ENCODE measurements at regions not wholly inside any gene's neighbourhood (a gene's known extent, or its start where the extent isn't known, plus 50 kb on each side); places are given as distances from the start of the nearest gene placed in this dataset.

GRCh38 chr16:52957199-52957598 lies 95.5 kb downstream of the CHD9NB start:
- Histone ChIP-seq H3K36me3 (ENCODE audit: control insufficient read depth in 2 of 2, extremely low read depth in 1 of 2, insufficient read depth in 1 of 2, low read length in 1 of 2) (no peaks in the 10 kb centered on the region), H3K4me3 (ENCODE audit: control insufficient read depth in 1 of 2, extremely low read depth in 1 of 2, low read length in 1 of 2) (no peak overlapping the region), H3K9me3 (no peaks in the 10 kb centered on the region), H3K27ac (ENCODE audit: low read length) (no peak overlapping the region), H3K27me3 (replicated peaks in 1 of 2; ENCODE audit: control insufficient read depth in 2 of 2, extremely low read depth in 1 of 2, insufficient read depth in 2 of 2, low read length in 1 of 2) (no peaks in the 10 kb centered on the region), H3K4me1 (ENCODE audit: control insufficient read depth in 1 of 2, extremely low read depth in 1 of 2, insufficient read depth in 2 of 2, low read length in 2 of 2) (no peaks in the 10 kb centered on the region)
- Mint-ChIP-seq H3K4me1 (no peaks in the 10 kb centered on the region), H3K27ac (no peak overlapping the region), H3K36me3 (no peaks in the 10 kb centered on the region), H3K27me3 (peaks cover 0 to 10% of the 10 kb centered on the region in 2 donors), H3K4me3 (no peak overlapping the region), H3K9me3 (no peaks in the 10 kb centered on the region)
- CTCF ChIA-PET, result no interaction called here
- ATAC-seq (replicated peaks in 1 of 4) (no peak), DNase-seq (no peak)
- no CpG with 5 or more reads among the region's 3 CpGs for WGBS (ENCODE audit: insufficient coverage)
- POLR2A ChIA-PET, result no interaction called here

- H3K4me1 Mint-ChIP-seq, result no peaks in the 10 kb centered on the region
Observed at GRCh38 chr16:52956044-52956443, 96.7 kb downstream of the CHD9NB start.

GRCh38 chr16:52953215-52953614 lies 99.5 kb downstream of the CHD9NB start:
- WGBS (ENCODE audit: insufficient coverage), result 75% methylated on average over 3 of the region's 4 CpGs

More at GRCh38 chr16:52956044-52956443, 96.7 kb downstream of the CHD9NB start:
- H3K27me3 ChIP-seq (replicated peaks in 1 of 2; ENCODE audit: control insufficient read depth in 2 of 2, extremely low read depth in 1 of 2, insufficient read depth in 2 of 2, low read length in 1 of 2), result no peaks in the 10 kb centered on the region
- Mint-ChIP-seq H3K27me3 (peaks cover 0 to 10% of the 10 kb centered on the region in 2 donors), H3K27ac (no peak overlapping the region), H3K4me3 (no peak overlapping the region), H3K9me3 (no peaks in the 10 kb centered on the region), H3K36me3 (no peaks in the 10 kb centered on the region)
- no peaks in the 10 kb centered on the region for H3K9me3 ChIP-seq
- no peaks in the 10 kb centered on the region for H3K36me3 ChIP-seq (ENCODE audit: control insufficient read depth in 2 of 2, extremely low read depth in 1 of 2, insufficient read depth in 1 of 2, low read length in 1 of 2)
- WGBS (ENCODE audit: insufficient coverage), result 92% methylated on average over 1 of the region's 1 CpG
- DNase-seq (no peak), ATAC-seq (replicated peaks in 1 of 4) (no peak)
- H3K4me1 ChIP-seq (ENCODE audit: control insufficient read depth in 1 of 2, extremely low read depth in 1 of 2, insufficient read depth in 2 of 2, low read length in 2 of 2), result no peaks in the 10 kb centered on the region
- POLR2A ChIA-PET, result no interaction called here
- CTCF ChIA-PET, result no interaction called here
- H3K27ac ChIP-seq (ENCODE audit: low read length), result no peak overlapping the region
- no peak overlapping the region for H3K4me3 ChIP-seq (ENCODE audit: control insufficient read depth in 1 of 2, extremely low read depth in 1 of 2, low read length in 1 of 2)

GRCh38 chr16:52948946-52949345 lies 103.8 kb downstream of the CHD9NB start:
- POLR2A ChIA-PET, result no interaction called here
- Histone ChIP-seq H3K4me3 (ENCODE audit: control insufficient read depth in 1 of 2, extremely low read depth in 1 of 2, low read length in 1 of 2) (no peak overlapping the region), H3K27me3 (replicated peaks in 1 of 2; ENCODE audit: control insufficient read depth in 2 of 2, extremely low read depth in 1 of 2, insufficient read depth in 2 of 2, low read length in 1 of 2) (no peaks in the 10 kb centered on the region), H3K4me1 (ENCODE audit: control insufficient read depth in 1 of 2, extremely low read depth in 1 of 2, insufficient read depth in 2 of 2, low read length in 2 of 2) (no peaks in the 10 kb centered on the region), H3K36me3 (ENCODE audit: control insufficient read depth in 2 of 2, extremely low read depth in 1 of 2, insufficient read depth in 1 of 2, low read length in 1 of 2) (no peaks in the 10 kb centered on the region), H3K9me3 (no peaks in the 10 kb centered on the region), H3K27ac (ENCODE audit: low read length) (no peak overlapping the region)
- DNase-seq, result no peak
- no peak for ATAC-seq (replicated peaks in 1 of 4)
- Mint-ChIP-seq H3K36me3 (no peaks in the 10 kb centered on the region), H3K4me3 (no peak overlapping the region), H3K4me1 (no peaks in the 10 kb centered on the region), H3K27me3 (peaks cover 3 to 8% of the 10 kb centered on the region in 2 donors), H3K9me3 (peaks cover 0 to 8% (median 2%) of the 10 kb centered on the region in 3 donors), H3K27ac (no peak overlapping the region)
- WGBS (ENCODE audit: insufficient coverage), result 85% methylated on average over 2 of the region's 3 CpGs
- CTCF ChIA-PET, result no interaction called here

More at GRCh38 chr16:52953215-52953614, 99.5 kb downstream of the CHD9NB start:
- Mint-ChIP-seq H3K4me1 (no peaks in the 10 kb centered on the region), H3K36me3 (no peaks in the 10 kb centered on the region), H3K27ac (no peak overlapping the region), H3K9me3 (peaks cover 0 to 4% (median 0%) of the 10 kb centered on the region in 3 donors), H3K27me3 (peaks cover 3 to 10% of the 10 kb centered on the region in 2 donors), H3K4me3 (no peak overlapping the region)
- ATAC-seq (replicated peaks in 1 of 4) (no peak), DNase-seq (no peak)
- Histone ChIP-seq H3K9me3 (no peaks in the 10 kb centered on the region), H3K4me3 (ENCODE audit: control insufficient read depth in 1 of 2, extremely low read depth in 1 of 2, low read length in 1 of 2) (no peak overlapping the region), H3K4me1 (ENCODE audit: control insufficient read depth in 1 of 2, extremely low read depth in 1 of 2, insufficient read depth in 2 of 2, low read length in 2 of 2) (no peaks in the 10 kb centered on the region), H3K27me3 (replicated peaks in 1 of 2; ENCODE audit: control insufficient read depth in 2 of 2, extremely low read depth in 1 of 2, insufficient read depth in 2 of 2, low read length in 1 of 2) (no peaks in the 10 kb centered on the region), H3K36me3 (ENCODE audit: control insufficient read depth in 2 of 2, extremely low read depth in 1 of 2, insufficient read depth in 1 of 2, low read length in 1 of 2) (no peaks in the 10 kb centered on the region), H3K27ac (ENCODE audit: low read length) (no peak overlapping the region)
- POLR2A ChIA-PET, result no interaction called here
- CTCF ChIA-PET, result no interaction called here

GRCh38 chr16:52932321-52932720 lies 120.4 kb downstream of the CHD9NB start:
- ChIA-PET POLR2A (no interaction called here), CTCF (no interaction called here)
- DNase-seq (no peak), ATAC-seq (replicated peaks in 1 of 4) (no peak)
- H3K36me3 ChIP-seq (ENCODE audit: control insufficient read depth in 2 of 2, extremely low read depth in 1 of 2, insufficient read depth in 1 of 2, low read length in 1 of 2), result no peaks in the 10 kb centered on the region
- H3K9me3 ChIP-seq, result no peaks in the 10 kb centered on the region
- peaks cover 0 to 8% of the 10 kb centered on the region in 2 donors for H3K27me3 Mint-ChIP-seq
- no peaks in the 10 kb centered on the region for H3K4me1 Mint-ChIP-seq
- H3K4me1 ChIP-seq (ENCODE audit: control insufficient read depth in 1 of 2, extremely low read depth in 1 of 2, insufficient read depth in 2 of 2, low read length in 2 of 2), result no peaks in the 10 kb centered on the region
- H3K27ac Mint-ChIP-seq, result no peak overlapping the region
- no peak overlapping the region for H3K4me3 Mint-ChIP-seq
- no peaks in the 10 kb centered on the region for H3K27me3 ChIP-seq (replicated peaks in 1 of 2; ENCODE audit: control insufficient read depth in 2 of 2, extremely low read depth in 1 of 2, insufficient read depth in 2 of 2, low read length in 1 of 2)
- WGBS (ENCODE audit: insufficient coverage), result no CpG with 5 or more reads among the region's 2 CpGs
- peaks cover 0 to 3% (median 2%) of the 10 kb centered on the region in 3 donors for H3K9me3 Mint-ChIP-seq
- H3K36me3 Mint-ChIP-seq, result no peaks in the 10 kb centered on the region
- no peak overlapping the region for H3K27ac ChIP-seq (ENCODE audit: low read length)
- H3K4me3 ChIP-seq (ENCODE audit: control insufficient read depth in 1 of 2, extremely low read depth in 1 of 2, low read length in 1 of 2), result no peak overlapping the region

- CTCF ChIA-PET, result no interaction called here
- Histone ChIP-seq H3K4me1 (ENCODE audit: control insufficient read depth in 1 of 2, extremely low read depth in 1 of 2, insufficient read depth in 2 of 2, low read length in 2 of 2) (no peaks in the 10 kb centered on the region), H3K9me3 (no peaks in the 10 kb centered on the region), H3K27me3 (replicated peaks in 1 of 2; ENCODE audit: control insufficient read depth in 2 of 2, extremely low read depth in 1 of 2, insufficient read depth in 2 of 2, low read length in 1 of 2) (no peaks in the 10 kb centered on the region), H3K36me3 (ENCODE audit: control insufficient read depth in 2 of 2, extremely low read depth in 1 of 2, insufficient read depth in 1 of 2, low read length in 1 of 2) (no peaks in the 10 kb centered on the region), H3K4me3 (ENCODE audit: control insufficient read depth in 1 of 2, extremely low read depth in 1 of 2, low read length in 1 of 2) (no peak overlapping the region), H3K27ac (ENCODE audit: low read length) (no peak overlapping the region)
- ATAC-seq (replicated peaks in 1 of 4) (no peak), DNase-seq (no peak)
- WGBS (ENCODE audit: insufficient coverage), result no CpG with 5 or more reads among the region's 2 CpGs
- Mint-ChIP-seq H3K4me1 (no peaks in the 10 kb centered on the region), H3K36me3 (no peaks in the 10 kb centered on the region), H3K27me3 (peaks cover 0 to 2% of the 10 kb centered on the region in 2 donors), H3K27ac (no peak overlapping the region), H3K4me3 (no peak overlapping the region), H3K9me3 (peaks cover 0 to 3% (median 2%) of the 10 kb centered on the region in 3 donors)
- POLR2A ChIA-PET, result interaction anchor here in 1 of 2 donors (0.8 kb wide), 1 partner anchor 535 kb away, joined by 3 read pairs; no protein-coding TSS in a partner anchor
Observed at GRCh38 chr16:52929478-52930400, 123.0 kb downstream of the CHD9NB start.
